A549 (cell line): ENCODE measurements at regions not wholly inside any gene's neighbourhood (a gene's known extent, or its start where the extent isn't known, plus 50 kb on each side); places are given as distances from the start of the nearest gene placed in this dataset.

Experiments used
- CEBPB ChIP-seq, 2 experiments: fragments of >200 bp in 1 of 2; sonication (Bioruptor Twin) in 1 of 2; formaldehyde crosslinking in 1 of 2; IDR thresholded peaks; 2 replicates each; pipeline ENCODE4 v1.6.1; 2012 to 2016
- CHD2 ChIP-seq: fragments of 150-350 bp; IDR thresholded peaks from 2 replicates; pipeline ENCODE4 v1.6.1; 2014; ENCODE audit warnings: low read length; ENCODE audit not compliant: partially characterized antibody
- CTCF ChIP-seq: fragments of >200 bp; sonication (Bioruptor Twin); formaldehyde crosslinking; IDR thresholded peaks from 3 replicates; pipeline ENCODE4 v1.5.1; 2016
- HDAC2 ChIP-seq: fragments of 200-600 bp; sonication (generic); IDR thresholded peaks from 2 replicates; pipeline ENCODE4 v1.6.1; 2016
- KDM1A ChIP-seq: fragments of 200-600 bp; sonication (generic); IDR thresholded peaks from 2 replicates; pipeline ENCODE4 v1.6.1; 2016; ENCODE audit warnings: low read depth, mild to moderate bottlenecking
- POLR2A ChIP-seq: IDR thresholded peaks from 2 replicates; pipeline ENCODE4 v1.6.1; 2012; ENCODE audit warnings: mild to moderate bottlenecking, low read length
- ZSCAN20 ChIP-seq: fragments of 250-450 bp; sonication (Bioruptor Pico); IDR thresholded peaks from 2 replicates; pipeline ENCODE4 v1.8.0; 2022; ENCODE audit warnings: mild to moderate bottlenecking, moderate library complexity

- TF ChIP-seq CTCF, result no peak
- no peak for TF ChIP-seq CHD2
- TF ChIP-seq HDAC2, result no peak
- TF ChIP-seq CEBPB (IDR thresholded peaks at IDR 0.05), result no peak
- no peak for TF ChIP-seq ZSCAN20 (CRISPR knock-in tag)
- TF ChIP-seq POLR2A, result no peak
- no peak for TF ChIP-seq KDM1A
Measured at GRCh38 chr3:14320219-14320618, 82.2 kb upstream of the SLC6A6 start.
